CD4-positive, alpha-beta T cell treated with Interleukin-17A for 1 hour (primary cell): ENCODE measurements at regions not wholly inside any gene's neighbourhood (a gene's known extent, or its start where the extent isn't known, plus 50 kb on each side); places are given as distances from the start of the nearest gene placed in this dataset.

Source experiments
- DNase-seq: peaks from one replicate; pipeline ENCODE4 v3.0.0-alpha.2; 2020

DNA sequence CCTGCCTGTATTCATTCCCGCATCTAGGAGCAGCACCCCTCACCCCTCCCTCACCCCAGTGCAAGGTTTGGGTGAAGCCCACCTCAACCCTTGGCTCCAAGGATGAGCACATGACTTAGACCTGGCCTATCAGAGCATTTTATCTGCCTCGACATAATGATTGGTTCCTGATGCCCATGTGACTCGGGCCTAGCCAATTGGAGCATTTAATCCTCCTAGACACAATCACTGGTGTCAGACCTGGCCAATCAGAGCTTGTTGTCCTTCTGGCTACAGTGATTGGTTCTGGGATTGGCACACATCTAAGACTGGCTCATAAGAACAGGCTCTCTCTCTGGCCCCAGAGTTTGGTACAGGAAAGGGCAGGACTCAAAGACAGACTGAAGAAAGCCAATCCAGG, 73.1 kb upstream of the MYL2 start:
- no peak for DNase-seq

DNA sequence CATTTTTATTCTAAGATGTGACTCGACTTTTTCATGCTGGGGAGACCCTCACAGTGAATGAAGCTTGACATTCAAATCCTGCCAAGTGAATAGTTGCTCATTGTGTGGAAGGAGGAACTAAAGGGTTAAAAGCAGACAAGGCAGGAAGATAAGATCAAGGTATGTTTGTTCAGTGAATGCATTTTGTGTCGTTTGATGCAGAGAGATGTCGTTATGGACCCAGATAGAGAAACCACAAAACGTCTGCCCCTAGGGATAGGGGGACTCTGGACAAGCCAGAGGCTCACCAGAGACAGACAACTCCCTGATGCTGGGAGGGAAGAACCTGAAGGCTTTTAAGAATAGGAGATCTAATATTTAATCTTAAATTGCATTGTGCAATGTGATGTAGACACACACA, 72.5 kb upstream of the MYL2 start:
- no peak for DNase-seq

DNA sequence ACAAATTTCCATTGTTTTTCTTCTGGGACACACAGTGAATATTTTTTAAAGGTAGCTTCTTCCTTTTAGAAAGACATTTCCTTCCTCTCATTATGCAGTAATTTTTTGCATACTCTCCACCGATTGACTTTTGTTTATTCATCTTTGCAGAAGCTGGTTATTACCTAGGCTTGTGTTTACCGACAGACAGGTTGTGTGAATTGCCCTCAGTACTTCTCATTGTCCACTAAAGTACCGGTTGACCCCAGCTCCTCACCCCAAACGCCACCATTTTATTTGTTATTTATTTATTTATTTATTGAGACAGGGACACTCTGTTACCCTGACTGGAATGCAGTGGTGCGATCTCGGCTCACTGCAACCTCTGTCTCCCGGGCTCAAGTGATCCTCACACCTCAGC, 63.4 kb upstream of the MYL2 start:
- no peak for DNase-seq

DNA sequence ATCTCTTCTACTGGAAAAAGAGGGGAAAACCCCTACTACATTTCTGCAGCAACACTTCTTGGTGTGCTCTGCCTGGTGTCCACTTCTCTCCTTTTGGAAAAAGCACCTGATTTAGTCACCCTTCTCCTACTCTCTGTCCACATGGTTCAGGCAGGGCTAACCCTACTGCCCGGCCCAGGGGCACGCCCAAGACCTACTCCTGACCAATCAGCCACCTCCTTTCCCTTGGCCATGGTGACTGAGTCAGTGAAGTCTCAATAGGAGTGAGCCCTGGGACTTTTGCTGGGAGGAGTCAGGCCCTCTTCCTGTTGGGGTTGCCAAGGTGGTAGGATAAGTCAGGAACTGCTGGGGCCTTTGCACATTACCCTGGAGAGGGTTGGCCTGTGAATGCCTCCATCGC, 52.5 kb upstream of the MYL2 start:
- DNase-seq, result no peak

DNA sequence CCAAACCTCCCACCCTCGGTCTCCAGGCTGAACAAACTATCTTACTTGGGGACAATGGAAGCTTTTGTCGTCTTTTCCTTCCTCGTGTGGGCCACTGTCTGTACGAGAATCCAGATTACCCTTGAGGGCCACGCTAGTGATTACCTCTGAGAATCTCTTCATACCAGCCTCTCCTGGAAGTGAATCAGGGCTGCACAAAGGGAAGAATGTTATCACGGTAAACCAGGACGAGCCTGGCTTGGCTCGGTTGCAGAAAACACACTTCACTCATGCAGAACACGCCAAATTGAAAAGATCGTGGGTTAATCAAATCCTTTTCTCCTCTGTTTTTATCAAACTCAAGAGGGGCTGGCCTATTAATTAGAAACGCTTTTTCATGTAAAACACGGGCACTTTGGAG, 51.6 kb upstream of the MYL2 start:
- no peak for DNase-seq

DNA sequence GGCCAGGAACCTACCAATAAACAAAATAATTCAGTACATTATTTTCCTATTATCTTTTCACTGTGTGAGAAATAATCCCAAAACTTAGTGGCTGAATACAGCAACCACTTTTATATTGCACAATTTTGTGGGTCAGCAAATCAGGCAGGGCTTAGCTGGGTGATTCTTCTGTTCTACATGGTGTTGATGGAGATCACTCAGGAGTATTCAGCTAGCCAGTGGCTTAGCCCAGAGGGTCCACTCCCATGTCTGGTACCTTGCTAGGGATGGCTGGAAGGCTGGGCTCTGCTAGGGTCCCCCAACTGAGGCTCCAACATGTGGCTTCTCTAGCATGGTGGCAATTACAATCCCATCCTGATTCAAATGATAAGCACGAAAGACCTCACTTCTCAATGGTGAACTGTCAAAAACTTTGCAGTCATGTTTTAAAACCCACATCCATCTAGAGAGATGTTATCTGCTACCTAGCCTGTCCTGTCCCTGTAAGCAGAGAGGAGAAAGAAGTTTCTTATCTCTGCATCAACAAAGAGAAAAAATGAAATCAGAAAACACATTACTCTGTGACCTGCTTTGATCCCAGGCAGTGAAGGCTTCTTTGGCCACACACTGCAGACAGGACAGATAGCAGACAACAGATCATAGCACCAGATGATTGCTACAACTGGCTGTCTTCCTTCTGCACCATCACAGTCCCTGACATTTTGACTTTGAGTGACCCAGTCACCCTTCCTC, 51.0 kb upstream of the MYL2 start:
- DNase-seq, result no peak
